ENCODE measurements at regions not wholly inside any gene's neighbourhood (a gene's known extent, or its start where the extent isn't known, plus 50 kb on each side); places are given as distances from the start of the nearest gene placed in this dataset.

GRCh38 chr11:128407962-128408361 is 179.4 kb downstream of the ETS1 start:
- no peak overlapping the region for H2AFZ ChIP-seq (replicated peaks; ENCODE audit: low read length, poor library complexity)

More at GRCh38 chr11:128407962-128408361, 179.4 kb downstream of the ETS1 start:
- Histone ChIP-seq H3K18ac (ENCODE audit: low read depth, low read length) (peak overlapping the region; percentile 61; the same call in 1 of the 2 replicates), H4K5ac (ENCODE audit: low read depth, low read length) (no peak overlapping the region; the same call in 1 of the 2 replicates), H4K8ac (ENCODE audit: low read depth in 2 of 2, low read length in 2 of 2) (peak overlapping the region in 1 of 2 experiments; percentile 13; a peak in 1 of 4 replicates), H2AK9ac (replicated peaks; ENCODE audit: low read depth, low read length, poor library complexity) (no peak overlapping the region), H3K9me3 (ENCODE audit: control insufficient read depth, insufficient read depth, low read length) (no peaks in the 10 kb centered on the region), H3K36me3 (ENCODE audit: control insufficient read depth, insufficient read depth, low read length) (no peaks in the 10 kb centered on the region), H2BK120ac (ENCODE audit: low read depth, low read length) (peak overlapping the region; percentile 49), H4K20me1 (ENCODE audit: insufficient read depth, low read length) (no peaks in the 10 kb centered on the region), H3K9me1 (ENCODE audit: insufficient read depth, low read length) (peaks cover 7% of the 10 kb centered on the region; the same call in 1 of the 2 replicates), H4K91ac (ENCODE audit: insufficient read depth, low read depth, low read length) (0 out of 2 replicates have a peak overlapping the region, but pooled peaks have one; percentile 20), H3K4me2 (ENCODE audit: low read depth, low read length) (0 out of 2 replicates have a peak overlapping the region, but pooled peaks have one; percentile 3), H2BK20ac (ENCODE audit: low read depth, low read length) (peak overlapping the region; percentile 65; the same call in 1 of the 2 replicates), H3K4me3 (ENCODE audit: insufficient read depth, low read depth, low read length) (no peak overlapping the region), H3K56ac (ENCODE audit: extremely low read depth, insufficient read depth, low read length) (no peak overlapping the region), H3K4ac (ENCODE audit: low read depth, low read length) (peak overlapping the region; percentile 47; the same call in 1 of the 2 replicates), H3K9ac (ENCODE audit: low read depth, low read length) (no peak overlapping the region), H3K14ac (replicated peaks; ENCODE audit: low read depth, low read length) (peak overlapping the region; percentile 77), H2AK5ac (ENCODE audit: low read depth, low read length) (peak overlapping the region; percentile 68; the same call in 1 of the 2 replicates), H3K23ac (ENCODE audit: low read depth, low read length) (peak overlapping the region; percentile 1; the same call in 1 of the 2 replicates), H3K4me1 (ENCODE audit: control insufficient read depth, insufficient read depth, low read length) (peaks cover 16% of the 10 kb centered on the region), H3K27me3 (ENCODE audit: control insufficient read depth, insufficient read depth, low read length) (no peaks in the 10 kb centered on the region), H2BK5ac (ENCODE audit: low read depth, low read length, poor library complexity, severe bottlenecking) (peak overlapping the region; percentile 21), H2BK15ac (ENCODE audit: low read depth, low read length) (peak overlapping the region; percentile 89; the same call in 1 of the 3 replicates), H3K27ac (ENCODE audit: insufficient read depth, low read length) (no peak overlapping the region), H3K79me1 (ENCODE audit: low read depth in 1 of 2, low read length in 2 of 2) (no peaks in the 10 kb centered on the region)
- DNase-seq (peak; percentile 73), ATAC-seq (ENCODE audit: low read depth) (peak; percentile 68)
- dilution Hi-C loops (cut with HindIII; ENCODE audit: low sequenced_read_pairs, unreplicated experiment), result no loop called here
- TF ChIP-seq MAFK (IDR thresholded peaks at IDR 0.05; ENCODE audit: low read depth, low read length) (no peak), CEBPB (IDR thresholded peaks at IDR 0.05; ENCODE audit: low read depth, low read length) (peak; percentile 96), FOS (IDR thresholded peaks at IDR 0.05; ENCODE audit: low read depth, low read length) (0 out of 2 replicates have a peak, but pooled peaks have one; percentile 8), NFE2L2 (IDR thresholded peaks at IDR 0.05; ENCODE audit: low read depth, low read length) (no peak)
- TF ChIP-seq, protein P1, sequence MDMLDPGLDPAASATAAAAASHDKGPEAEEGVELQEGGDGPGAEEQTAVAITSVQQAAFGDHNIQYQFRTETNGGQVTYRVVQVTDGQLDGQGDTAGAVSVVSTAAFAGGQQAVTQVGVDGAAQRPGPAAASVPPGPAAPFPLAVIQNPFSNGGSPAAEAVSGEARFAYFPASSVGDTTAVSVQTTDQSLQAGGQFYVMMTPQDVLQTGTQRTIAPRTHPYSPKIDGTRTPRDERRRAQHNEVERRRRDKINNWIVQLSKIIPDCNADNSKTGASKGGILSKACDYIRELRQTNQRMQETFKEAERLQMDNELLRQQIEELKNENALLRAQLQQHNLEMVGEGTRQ (IDR thresholded peaks at IDR 0.05; ENCODE audit: low read depth, low read length), result no peak
- CTCF ChIA-PET, result interaction anchor here (0.6 to 1.4 kb wide), 2 partner anchors 120 to 221 kb away, joined by 3 read pairs; no protein-coding TSS in a partner anchor
- intact Hi-C loops (cut with micrococcal nuclease), result loop anchor here (5.0 kb wide), 1 partner anchor 109 kb away; no protein-coding TSS in a partner anchor
- POLR2A ChIA-PET (ENCODE audit: unreplicated experiment), result no interaction called here
- in situ Hi-C loops (cut with MboI; ENCODE audit: low sequenced_read_pairs), result loop anchor here (25.0 kb wide), 1 partner anchor 371 kb away; no protein-coding TSS in a partner anchor
- BruUV-seq (replicated peaks), result no TSS peak
- no CpG with 5 or more reads among the region's 1 CpG for WGBS, 2 experiments (ENCODE audit: extremely low coverage in 2 of 2, insufficient read length in 1 of 2)
